NB4 (cell line): ENCODE measurements at regions not wholly inside any gene's neighbourhood (a gene's known extent, or its start where the extent isn't known, plus 50 kb on each side); places are given as distances from the start of the nearest gene placed in this dataset.

Experiments used
- MYC ChIP-seq: IDR thresholded peaks from 2 replicates; pipeline ENCODE4 v1.6.1; 2011; ENCODE audit warnings: low read depth, low read length
- POLR2A ChIP-seq: IDR thresholded peaks from 2 replicates; pipeline ENCODE4 v1.6.1; 2011; ENCODE audit warnings: mild to moderate bottlenecking; ENCODE audit not compliant: insufficient read length; ENCODE audit errors: extremely low read depth
- TF ChIP-seq, protein P1 (sequence below): IDR thresholded peaks from one replicate; pipeline ENCODE4 v1.5.1; 2012; ENCODE audit warnings: low read depth, low read length

DNA sequence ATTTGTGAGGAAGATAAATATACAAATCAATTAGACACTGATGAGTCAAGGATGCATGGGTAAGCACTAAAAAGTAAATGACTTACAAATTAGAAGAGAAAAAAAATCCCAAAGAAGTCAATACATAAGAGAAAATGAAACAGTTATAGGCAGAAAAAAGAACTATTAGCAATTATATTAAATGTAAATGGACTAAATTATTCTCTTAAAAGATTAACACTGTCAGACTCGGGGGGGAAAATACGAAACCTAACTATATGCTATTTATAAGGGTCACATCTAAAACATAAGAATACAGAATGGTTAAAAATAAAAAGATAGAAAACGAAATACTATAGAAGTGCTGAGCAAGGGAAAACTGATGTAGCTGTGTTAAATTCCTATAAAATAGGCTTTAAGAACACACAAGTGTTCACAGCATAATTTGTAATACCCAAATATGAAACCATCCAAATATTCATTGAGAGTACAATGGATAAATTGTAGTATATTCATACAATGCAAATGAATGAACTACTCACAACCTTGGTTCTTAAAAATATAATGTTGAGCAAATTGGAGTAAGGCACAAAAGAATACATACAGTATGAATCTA is 67.1 kb upstream of the SH3PXD2B start:
- TF ChIP-seq POLR2A (no peak), MYC (no peak)
- TF ChIP-seq, protein P1, sequence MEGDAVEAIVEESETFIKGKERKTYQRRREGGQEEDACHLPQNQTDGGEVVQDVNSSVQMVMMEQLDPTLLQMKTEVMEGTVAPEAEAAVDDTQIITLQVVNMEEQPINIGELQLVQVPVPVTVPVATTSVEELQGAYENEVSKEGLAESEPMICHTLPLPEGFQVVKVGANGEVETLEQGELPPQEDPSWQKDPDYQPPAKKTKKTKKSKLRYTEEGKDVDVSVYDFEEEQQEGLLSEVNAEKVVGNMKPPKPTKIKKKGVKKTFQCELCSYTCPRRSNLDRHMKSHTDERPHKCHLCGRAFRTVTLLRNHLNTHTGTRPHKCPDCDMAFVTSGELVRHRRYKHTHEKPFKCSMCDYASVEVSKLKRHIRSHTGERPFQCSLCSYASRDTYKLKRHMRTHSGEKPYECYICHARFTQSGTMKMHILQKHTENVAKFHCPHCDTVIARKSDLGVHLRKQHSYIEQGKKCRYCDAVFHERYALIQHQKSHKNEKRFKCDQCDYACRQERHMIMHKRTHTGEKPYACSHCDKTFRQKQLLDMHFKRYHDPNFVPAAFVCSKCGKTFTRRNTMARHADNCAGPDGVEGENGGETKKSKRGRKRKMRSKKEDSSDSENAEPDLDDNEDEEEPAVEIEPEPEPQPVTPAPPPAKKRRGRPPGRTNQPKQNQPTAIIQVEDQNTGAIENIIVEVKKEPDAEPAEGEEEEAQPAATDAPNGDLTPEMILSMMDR: no peak
